Stimulated activated CD4-positive, alpha-beta T cell treated with anti-CD3 and anti-CD28 coated beads, TNF-alpha, amount 100 ng/mL, for 24 hours (primary cell): ENCODE measurements at regions not wholly inside any gene's neighbourhood (a gene's known extent, or its start where the extent isn't known, plus 50 kb on each side); places are given as distances from the start of the nearest gene placed in this dataset.

Source experiments
- DNase-seq, 3 experiments: peaks; one replicate each; pipeline ENCODE4 v3.0.0-alpha.2; 2020; ENCODE audit warnings: low read depth in 3 of 3

DNA sequence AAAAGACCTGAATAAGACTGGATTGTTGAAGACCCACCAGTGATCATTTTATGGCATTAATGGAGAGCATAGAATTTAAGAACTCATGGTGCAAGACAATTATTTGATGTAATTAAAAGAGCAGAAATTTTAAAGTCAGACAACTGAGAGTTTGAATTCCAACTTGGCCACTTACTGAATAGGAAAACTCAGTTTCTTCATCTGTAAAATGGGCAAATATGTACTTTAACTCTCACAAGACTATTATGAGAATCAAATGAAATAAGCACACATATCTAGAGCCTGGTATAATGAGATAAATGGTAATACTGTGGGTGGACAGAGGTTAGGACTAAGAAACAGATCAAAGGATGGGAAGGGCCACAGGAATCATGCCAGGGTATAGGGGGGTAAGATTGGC is 88.0 kb downstream of the SOX9 start:
- DNase-seq, result no peak

DNA sequence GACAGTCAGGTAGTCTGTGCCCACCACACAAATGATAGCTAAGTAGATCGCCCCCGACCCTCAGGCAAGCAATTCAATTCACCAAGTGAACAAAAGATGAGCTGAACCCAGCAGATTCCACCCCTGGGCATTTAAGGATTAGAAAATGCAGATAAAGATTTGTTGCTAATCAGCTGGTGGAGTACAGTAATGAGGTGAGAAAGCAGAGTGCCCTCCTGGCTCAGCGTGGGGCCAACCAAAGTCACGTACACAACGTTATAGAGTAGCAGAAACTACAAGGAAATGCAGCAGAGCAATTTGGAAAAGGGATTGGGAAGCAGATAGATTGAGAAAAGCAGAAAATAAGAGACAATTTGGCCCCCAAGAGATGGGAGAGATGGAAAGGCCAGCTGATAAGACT is 91.2 kb downstream of the SOX9 start:
- no peak for DNase-seq

DNA sequence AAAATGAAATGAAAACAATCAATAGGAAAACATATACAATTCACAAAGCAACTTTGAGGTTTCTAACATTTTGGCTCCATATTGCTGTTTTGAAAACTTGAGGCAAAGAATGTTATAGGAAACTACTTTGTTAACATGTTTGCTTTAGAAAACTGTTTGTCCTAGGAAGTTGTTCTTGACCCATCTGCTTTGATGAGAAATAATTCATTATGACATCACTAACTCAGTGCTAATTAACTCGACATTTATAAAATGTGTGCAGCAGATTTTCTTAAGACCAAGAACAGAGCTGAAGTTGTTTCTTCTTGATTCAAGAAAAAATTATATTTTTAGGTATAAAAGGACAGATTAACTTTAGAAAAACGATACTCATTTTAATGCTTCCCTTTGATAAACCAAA is 94.7 kb downstream of the SOX9 start:
- DNase-seq, result no peak

DNA sequence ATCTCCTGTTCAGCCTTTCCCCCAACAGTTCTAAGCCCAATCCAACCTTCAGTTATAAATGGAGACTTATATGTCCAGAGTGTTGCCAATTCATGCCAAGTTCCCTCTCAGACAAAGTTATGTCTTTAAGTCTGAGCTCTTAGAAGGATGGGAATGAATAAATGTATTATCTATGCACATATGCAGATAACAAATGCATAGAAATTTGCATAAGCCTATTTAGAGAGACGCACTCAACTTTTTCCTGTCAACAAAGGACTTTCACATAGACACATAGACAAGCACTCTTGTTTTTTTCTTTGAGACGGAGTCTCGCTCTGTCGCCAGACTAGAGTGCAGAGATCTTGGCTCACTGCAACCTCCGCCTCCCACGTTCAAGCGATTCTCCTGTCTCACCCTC is 95.1 kb downstream of the SOX9 start:
- no peak for DNase-seq

DNA sequence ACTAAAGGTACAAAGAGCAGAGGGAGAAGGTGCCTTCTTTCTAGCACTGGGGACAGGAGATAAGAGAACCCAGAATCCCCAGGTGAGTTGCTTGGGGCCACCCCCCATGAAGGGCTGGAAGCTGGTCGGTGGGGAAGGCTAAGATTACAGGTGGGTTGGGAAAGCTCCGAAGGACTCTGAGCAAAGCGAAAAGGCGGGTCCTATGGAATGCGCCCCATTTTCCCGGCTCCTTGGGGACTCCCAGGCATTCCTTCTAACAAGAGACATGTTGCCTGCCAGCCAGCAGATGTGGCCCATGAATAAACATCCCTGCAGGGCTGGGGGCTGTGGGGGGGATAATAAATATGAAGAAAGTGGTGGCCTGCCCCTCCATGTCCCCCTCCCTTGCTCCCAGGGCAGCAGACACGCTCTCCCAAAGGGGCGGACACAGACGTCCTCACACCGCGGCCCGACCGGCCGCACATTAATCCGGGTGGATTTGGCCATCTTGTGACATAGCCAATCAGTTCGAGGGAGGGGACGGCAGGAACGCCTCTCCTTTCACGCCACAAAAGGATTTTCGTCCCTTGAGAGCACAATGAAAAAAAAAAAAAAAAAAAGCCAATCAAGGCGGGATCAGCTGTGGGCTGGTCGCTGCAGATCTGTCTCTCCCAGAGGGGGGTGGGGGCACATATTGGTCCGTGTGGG is 98.5 kb downstream of the SOX9 start:
- no peak for DNase-seq

DNA sequence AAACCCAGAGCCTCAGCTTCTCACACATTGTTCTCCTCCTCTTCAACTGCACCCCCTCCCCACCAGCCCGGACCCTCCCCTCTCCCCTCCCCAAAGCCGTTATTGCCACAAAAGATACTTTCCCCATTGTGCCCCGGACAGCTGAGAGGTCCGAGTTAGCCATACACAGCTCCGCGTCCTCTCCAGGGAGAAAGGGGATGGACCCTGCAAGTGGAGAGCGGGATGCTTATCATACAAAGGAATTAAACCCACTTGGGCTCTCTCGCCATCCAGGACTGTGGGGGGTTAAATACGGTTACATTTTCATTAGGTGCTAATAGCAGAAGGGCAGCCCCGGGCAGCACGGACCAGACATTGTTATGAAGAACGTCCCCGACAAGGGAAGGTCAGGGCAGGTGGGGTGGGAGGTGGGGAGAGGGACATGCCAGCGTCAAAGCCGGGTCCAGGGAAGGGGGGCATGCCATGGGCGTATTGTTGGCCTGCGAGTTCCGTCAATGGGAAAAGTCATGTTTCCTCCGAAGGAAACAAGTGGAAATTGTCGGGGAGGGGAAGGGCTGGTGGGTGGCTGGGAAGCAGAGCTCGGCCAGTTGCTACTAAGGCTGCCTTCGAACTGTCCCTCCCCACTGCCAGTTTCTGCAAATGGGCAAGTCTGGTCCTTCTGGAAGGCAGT is 99.1 kb downstream of the SOX9 start:
- DNase-seq, result no peak

DNA sequence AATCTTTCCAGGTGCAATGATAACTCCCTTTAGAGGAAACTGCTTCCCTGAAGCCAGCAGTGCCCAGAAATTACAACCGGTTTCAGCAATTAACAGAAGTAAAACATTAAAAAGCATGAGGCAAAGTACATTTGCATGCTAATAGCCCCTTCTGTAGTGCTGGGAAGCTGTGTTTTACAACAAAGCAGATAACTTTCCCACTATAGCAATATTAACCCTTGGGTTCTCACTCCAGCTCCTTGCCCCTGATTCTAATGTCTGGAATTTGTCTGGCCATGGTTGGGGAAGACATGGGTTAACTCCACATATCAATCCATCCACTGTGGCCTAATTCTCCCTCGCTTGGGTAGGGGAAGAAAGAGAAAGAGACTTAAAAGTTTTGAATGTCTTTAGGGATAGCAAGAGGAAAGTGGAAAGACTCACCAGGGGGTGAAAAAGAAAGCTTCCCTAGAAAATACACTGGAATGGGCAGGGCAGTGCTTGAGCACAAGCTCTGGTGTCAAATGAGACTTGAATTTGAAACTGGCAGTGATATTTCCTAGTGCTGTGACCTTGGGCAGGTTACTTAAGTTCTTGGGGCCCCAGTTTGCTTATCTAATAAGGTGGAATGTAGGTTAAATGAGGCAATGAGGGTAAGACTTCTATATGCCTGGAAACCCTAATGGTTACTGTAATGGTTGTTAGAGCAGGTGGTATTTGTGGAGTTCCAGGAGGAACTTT is 102.0 kb downstream of the SOX9 start:
- DNase-seq, result no peak

DNA sequence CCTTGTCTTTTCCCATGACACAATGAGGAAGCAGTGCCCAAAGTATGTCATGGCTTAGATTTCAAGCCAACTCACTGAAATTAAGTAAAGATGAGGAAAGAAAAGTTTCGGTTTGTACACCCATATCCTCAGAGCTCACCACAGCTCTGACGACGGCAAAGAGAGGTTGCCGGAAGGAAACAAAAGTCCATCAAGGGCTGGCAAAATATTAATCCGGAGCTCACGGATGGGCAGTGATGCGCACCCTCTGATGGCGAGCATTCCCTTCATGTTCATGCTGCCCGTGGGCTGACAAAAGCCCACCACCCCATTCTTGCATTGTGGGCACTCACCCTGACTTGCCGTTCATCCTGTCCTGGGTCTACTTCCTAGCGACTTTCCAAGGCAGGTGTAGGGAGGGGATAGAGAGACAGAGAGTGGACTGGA is 103.1 kb downstream of the SOX9 start:
- no peak for DNase-seq

DNA sequence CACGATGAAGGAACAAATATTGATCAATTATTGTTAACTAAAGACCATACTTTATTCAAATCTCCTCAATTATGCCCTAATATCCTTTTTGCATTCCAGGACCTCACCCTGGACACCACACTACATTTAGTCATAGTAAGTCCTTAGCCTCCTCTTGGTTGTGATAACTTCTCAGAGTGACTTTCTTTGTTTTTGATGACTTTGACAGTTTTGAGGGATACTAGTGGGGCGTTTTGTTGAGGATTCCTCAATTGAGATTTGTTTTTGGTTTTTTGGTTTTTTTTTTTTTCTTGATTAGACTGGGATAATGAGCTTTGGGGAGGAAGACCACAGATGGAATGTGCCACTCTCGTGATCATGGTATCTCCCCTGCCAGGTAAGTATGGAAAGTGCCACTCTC is 105.5 kb downstream of the SOX9 start:
- DNase-seq, result no peak

DNA sequence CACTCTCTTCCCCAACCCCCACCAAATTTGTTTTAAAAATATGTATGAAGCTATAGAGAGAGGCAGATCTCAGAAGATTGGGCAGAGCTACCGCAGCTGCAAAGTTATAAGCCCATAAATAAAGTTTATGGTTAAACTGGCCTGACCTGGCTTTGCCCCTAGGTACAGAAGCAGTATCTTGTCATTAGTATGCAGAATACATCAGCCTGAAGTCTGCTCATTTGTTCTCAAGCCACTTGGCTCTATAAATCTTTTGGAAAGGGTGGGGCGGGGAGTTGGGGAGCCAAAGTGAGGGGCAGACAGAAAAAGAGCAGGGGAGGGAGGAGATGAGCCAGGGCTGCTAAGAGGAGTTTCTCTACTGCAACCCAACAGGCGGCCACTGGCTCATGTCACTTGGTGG is 113.2 kb downstream of the SOX9 start:
- no peak for DNase-seq

DNA sequence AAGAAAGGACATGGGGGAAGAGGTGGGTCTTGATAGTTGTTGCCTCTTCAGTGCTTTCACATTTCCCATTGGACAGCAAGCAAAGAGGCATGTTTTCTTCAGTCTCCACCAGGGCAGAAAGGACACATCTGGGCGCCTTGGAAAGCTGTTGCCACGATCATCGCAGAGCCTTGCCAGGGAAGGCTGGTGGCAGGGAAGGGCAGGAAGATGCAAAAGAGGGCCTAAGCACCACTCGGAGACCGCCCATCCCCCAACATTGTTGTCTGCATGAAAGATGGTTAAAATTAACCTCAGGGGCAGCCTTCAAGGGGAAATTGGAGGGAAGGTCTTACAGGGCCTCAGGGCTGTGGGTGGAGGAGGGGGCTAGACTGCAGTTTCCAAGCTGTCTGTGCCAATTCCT is 114.2 kb downstream of the SOX9 start:
- no peak for DNase-seq

DNA sequence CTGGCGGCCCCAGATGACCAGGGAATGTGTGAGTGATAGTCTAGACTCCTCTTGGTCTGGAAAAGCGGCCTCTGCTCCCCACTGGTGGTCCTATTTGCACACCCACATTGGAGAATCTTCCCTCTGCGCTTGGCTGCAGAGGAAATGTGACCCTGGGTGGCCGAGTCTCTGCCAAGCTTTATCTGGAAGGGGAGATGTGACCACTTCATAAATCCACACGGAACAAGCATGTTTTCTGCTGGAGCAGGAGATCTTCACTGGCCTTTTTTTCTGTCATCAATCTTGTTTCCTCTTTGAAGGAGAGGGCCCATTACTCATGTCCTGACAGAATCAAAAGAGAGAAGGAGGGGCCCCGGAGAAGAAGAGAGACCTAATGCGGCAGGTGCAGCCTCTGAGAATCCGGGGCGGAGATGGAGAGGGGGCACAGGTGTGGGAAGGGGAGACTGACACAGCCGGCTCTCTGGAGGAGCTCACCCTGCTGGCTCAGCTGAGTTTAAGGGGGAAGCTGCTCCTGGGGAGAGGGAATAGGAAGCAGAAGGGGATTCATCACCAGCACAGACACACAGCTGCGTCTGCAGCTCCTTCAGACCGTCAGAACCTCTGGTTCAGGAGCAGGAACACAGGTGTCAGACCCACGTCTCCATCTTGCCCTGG is 116.3 kb downstream of the SOX9 start:
- DNase-seq, result no peak

DNA sequence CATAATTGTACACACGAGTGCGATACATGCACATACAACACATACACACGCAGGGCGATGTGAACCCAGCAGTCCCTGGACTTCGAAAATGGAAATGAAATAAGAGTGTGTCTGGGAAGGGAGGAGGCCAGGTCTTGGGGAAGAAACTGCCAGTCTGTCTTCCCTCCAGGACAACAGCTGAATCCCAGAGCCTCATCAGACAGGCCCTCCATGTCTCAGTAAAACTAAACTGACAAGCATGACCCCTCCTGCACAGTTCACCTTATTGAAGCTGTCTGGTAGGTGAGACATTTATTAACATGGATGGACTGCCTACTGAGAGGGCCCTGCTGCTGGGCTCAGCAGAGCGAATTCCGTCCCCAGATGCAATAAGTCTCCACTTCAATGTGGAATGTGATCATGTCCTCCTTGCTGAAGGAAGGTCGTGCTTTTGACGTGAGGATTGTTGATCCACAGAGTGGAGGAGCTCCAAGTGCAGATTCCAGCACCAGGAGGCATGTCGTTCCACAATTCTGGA is 117.4 kb downstream of the SOX9 start:
- DNase-seq, result no peak

DNA sequence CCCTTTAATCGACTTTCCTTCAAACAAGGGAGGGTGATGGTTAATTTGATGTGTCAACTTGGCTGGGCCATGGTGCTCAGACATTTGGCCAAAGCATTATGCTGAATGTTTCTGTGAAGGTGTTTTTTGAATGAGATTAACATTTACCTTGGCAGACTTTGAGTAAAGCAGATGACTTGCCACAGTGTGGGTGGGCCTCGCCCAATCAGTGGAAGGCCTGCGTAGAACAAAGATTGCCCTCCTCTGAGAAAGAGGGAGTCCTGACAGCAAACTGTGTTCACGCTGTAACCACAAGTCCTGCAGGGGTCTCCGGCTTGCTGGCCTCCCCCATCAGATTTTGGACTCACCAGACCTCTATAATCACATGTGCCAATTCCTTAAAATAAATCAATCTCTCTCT is 118.7 kb downstream of the SOX9 start:
- DNase-seq, result no peak

DNA sequence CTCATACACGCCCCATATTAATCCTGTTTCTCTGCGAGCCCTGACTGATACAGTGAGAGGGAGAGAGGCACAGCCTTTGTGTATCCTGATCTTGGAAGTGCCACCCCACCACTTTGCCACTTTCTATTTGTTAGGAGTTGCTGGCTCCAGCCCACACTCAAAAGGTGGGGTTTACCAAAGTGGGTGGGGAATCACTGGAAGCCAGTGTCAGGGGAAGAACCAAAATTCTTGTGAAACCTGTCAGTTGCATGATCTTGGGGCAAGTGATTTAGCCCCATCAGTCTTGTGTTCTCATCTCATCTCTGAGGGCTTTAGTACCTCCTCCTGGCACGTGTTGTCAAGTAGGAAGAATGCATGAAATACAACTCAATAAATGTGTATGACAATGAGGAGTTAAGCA is 119.5 kb downstream of the SOX9 start:
- no peak for DNase-seq

DNA sequence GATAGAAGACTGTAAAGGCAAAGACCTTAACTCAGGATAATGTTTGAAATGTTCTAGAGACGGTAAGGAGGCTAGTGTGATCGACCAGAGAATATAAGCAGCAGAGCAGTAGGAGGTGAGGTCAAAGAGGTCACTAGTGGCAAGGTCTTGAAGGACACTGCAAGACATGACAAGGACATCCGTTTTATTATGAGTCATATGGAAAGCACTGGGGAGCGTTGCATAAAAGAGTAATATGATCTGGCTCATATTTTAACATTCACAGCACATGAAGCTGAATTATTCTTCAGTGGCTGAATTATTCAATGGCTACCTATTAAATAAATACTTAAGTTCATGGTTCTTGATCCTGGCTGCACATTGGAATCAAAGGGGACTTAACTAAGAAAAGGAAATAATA is 123.7 kb downstream of the SOX9 start:
- no peak for DNase-seq

DNA sequence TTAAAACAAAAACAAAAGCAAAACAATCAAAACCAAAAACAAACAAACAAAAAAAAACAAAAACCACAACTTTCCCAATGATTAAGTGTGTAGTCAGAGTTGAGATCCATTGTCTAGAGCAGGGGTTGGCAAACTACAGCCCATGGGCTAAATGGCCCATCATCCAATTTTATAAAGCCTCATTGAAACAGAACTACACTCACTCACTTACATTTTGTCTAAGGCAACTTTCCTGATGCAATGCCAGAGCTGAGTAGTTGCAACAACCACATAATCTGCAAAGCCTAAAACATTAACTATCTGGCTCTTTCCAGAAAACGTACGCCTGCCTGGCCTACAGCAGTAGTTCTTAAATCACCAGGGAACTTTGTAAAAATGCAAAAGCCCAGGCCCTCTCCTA is 124.1 kb downstream of the SOX9 start:
- DNase-seq, result no peak

DNA sequence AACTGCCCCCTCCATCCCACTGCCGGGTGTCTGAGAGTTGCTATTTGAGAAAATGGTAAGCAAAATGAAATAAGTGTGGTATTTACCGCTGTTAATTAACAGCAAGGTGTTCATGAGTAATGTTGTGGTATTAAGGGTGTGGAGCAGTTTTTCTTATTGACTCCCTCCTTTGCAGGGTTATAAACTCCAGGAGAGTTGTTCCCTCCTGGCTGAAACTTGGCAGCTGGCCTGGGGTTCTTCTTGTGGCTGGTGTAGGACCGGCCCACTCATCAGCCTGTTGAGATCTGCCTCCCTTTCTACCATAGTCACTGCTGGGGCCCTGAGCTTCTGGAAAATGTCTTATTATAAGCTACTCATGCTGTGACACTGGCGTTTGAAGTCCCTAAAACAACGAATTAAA is 128.6 kb downstream of the SOX9 start:
- no peak for DNase-seq

DNA sequence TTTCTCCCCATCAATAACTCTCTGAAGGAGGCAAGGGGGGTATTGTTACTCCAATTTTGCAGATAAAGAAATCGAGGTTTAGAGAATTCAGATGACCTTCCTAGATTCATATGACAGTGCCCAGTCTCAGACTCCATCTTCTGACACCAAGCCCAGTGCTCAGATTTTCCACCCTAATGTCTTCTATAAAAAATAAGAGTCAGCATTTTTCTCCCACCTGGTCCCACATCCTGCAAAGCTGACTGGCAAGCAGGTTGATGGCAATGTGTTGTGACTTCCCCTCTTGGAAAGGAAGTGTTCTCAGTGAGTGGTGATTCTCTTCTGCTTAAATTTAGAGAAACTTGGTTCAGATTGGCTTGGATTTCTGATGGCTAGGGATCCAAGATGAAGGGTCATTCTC is 129.4 kb downstream of the SOX9 start:
- no peak for DNase-seq

DNA sequence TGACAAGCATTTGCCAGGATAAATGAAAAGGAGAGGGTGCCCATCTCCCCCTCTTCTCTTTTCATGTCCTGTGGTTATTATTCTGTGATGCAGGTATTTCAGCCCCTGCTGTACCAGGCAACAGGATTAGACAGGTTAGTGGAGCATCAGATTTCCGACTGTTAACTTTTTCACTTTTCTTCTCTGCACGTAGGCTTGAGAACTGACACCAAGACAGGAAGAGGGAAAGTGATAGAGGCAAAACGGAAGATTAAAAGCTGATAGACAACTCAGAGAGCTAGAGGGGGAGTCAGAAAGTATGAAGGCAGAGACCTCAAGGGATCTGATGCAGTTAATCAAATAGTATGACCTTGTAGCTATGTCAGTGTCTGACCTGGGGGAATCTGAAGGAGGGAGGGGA is 132.8 kb downstream of the SOX9 start:
- no peak for DNase-seq

DNA sequence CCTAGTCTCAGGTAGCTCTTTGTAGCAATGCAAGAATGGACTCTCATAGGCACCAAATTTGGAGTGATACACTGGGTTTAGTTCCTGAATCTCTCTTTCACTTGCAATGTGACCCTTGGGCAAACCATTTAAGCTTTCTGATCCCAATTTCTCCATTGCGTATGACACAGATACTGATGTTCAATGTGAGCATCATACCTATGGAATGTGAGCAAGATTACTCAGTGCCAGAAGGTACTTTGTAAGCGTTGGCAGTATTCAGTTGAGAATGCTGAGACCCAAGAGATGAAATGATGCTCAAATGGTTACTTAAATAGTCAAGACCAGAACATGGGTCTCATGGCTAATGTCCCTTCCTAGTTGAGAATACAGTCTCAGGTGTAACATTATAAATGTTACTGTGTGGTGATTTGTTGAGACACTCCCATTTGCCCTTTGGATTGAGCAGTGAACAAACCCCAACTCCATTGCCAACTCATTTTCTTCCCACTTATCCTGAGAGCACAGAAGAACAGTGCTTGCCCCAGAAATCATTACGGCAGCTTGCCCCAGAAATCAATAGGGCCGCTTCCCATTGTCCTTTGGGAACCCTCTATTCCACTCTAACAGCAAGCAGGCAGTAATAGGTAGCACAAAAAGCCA is 134.1 kb downstream of the SOX9 start:
- DNase-seq, result no peak

DNA sequence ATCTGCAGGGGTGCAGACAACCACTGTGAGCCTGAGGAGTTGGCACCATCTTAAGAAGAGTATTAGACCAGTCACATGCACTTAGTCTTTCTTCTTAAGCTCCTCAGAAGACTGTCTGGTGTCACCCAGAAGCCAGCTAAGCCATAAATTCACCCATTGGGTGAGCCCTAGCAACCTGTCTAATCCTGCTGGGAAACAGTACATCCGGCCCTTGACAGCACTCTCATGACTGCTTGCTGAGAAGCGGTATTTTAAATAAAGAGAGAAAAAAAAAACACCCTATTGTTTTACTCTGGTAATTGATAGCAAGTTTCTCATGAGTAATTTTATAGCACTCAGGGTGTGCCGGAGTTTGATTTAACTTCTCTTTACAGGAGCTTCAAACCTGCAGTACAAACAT is 134.7 kb downstream of the SOX9 start:
- DNase-seq, result no peak
